ENCODE measurements at regions not wholly inside any gene's neighbourhood (a gene's known extent, or its start where the extent isn't known, plus 50 kb on each side); places are given as distances from the start of the nearest gene placed in this dataset.
"Not testable (repeated sequence)": the region's sequence is repeated elsewhere in the genome, so short reads cannot be mapped to it uniquely, and the experiment has no call there.

DNA sequence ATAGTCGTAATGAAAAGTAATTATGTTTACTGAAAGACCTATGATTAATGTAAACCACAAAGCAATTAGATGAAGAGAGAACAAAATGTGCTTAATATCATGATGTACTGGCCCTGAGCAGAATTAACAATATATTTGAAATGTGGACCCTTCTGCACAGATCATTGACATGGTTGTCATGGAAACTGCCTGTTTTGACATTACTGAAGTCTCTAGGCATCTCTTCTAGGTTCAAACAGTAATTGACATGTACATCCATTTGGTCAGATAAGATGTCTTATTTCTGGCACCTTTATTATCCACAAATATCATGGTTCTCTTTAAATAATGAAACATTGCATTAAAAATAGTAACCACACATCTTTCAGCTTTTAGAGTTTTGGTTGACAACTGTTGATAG, 251.7 kb upstream of the GNPDA2 start:
- H3K9me3 Mint-ChIP-seq: peaks cover 2% of the 10 kb centered on the region
- intact Hi-C loops (cut with micrococcal nuclease): no loop called here
- CTCF ChIA-PET: interaction anchor here (0.7 kb wide), 1 partner anchor 182 kb away, joined by 4 read pairs; no protein-coding TSS in a partner anchor
- no peaks in the 10 kb centered on the region for H3K4me1 Mint-ChIP-seq (ENCODE audit: low read depth)
- no peaks in the 10 kb centered on the region for H3K36me3 Mint-ChIP-seq (ENCODE audit: low read depth)
- no peak for DNase-seq
- no peak overlapping the region for H3K4me3 Mint-ChIP-seq
- no peak overlapping the region for H3K27ac Mint-ChIP-seq
- H3K27me3 Mint-ChIP-seq (ENCODE audit: low read depth): no peaks in the 10 kb centered on the region

DNA sequence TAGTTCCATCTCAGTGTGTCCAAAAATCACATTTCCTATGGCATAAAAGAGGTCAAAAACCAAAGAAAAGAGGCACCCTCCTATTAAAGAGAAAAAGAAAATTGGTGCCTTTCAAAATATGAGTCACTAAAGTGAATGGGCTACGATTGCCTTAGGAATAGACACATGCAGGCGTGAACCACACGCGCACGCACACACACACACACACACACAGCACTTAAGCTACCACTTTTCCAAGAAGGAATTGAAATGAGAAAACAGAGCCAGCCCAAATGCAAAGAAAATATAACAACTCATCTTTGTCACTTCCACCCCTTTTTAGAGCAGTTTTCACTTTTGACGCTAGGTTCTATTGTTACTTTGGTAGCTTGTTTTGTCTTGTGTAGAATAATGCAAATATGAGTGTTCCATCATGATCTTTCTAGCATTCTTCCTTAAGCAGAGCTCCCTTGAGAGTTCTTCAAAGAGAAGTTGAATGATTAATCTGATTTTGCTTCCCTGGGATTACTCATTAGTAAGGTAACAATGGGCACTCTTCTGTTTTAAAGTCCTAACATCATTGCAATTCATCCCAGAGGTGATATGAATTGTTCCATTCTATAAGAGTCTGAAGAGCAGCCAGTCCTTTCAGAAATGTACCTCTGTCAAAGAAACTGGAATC, 239.2 kb upstream of the GNPDA2 start:
- Mint-ChIP-seq H3K36me3 (ENCODE audit: low read depth) (no peaks in the 10 kb centered on the region), H3K27ac (no peak overlapping the region), H3K27me3 (ENCODE audit: low read depth) (no peaks in the 10 kb centered on the region), H3K4me3 (no peak overlapping the region), H3K4me1 (ENCODE audit: low read depth) (no peaks in the 10 kb centered on the region), H3K9me3 (peaks cover 12% of the 10 kb centered on the region)
- intact Hi-C loops (cut with micrococcal nuclease): no loop called here
- no peak for DNase-seq
- CTCF ChIA-PET: no interaction called here

DNA sequence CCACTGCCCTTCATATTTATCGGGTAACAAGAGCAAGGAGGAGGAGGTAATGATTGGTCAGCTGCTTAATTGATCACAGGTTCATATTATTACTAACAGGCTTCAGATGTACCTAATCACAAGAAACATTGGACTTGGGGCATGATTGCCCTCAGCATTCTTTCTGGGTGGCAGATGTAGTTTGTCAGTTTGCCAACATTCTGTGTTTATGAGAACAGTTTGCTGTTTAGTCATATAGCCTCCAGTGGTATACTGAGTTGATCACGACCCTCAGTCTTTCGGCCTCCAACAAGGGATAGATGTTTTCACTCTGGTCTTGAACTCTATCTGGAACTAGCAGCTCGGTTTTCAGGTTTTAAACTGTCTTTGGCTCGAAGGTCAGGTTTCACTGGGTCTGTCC, 237.7 kb upstream of the GNPDA2 start:
- intact Hi-C loops (cut with micrococcal nuclease); DNase-seq; H3K36me3 Mint-ChIP-seq (ENCODE audit: low read depth); H3K4me1 Mint-ChIP-seq (ENCODE audit: low read depth); H3K27me3 Mint-ChIP-seq (ENCODE audit: low read depth); CTCF ChIA-PET; H3K27ac Mint-ChIP-seq; H3K4me3 Mint-ChIP-seq: not testable (repeated sequence)
- H3K9me3 Mint-ChIP-seq: peaks cover 22% of the 10 kb centered on the region

DNA sequence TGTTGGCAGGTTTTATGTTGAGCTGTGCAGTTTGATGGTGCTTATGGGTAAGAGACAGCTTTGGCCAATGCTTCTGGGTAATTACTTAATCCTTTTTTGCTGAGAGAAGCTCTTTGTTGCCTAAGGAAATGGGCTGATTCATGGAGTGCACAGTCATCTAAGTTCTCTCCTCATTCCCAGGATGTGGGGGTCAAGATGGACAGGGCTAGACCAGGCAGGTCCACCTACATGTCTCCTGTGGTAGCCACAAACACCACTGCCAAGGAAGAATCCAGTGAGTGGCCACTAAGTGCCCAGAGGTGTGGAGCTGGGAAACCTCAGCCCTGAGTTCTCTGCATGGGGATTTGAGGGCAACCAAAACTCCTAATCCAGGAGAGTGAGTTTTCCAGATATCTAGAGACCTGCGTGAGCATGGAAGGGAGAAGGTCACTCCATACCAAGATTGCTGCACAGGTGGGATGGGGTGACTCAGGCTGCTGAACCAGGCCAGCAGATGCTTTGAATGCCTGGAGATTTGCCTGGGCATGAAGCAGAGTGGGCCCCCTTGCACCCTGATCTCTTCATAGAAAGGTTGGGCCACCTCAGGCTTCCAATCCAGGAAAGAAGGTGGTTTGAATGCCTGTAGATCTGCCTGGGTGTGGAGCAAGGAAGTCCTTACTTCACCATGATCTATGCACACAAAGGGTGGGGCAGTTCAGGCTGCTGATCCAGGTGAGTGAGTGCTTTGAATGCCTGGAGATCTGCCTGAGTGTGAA, 234.8 kb upstream of the GNPDA2 start:
- CTCF ChIA-PET: no interaction called here
- intact Hi-C loops (cut with micrococcal nuclease): no loop called here
- Mint-ChIP-seq H3K9me3 (peaks cover 27% of the 10 kb centered on the region), H3K36me3 (ENCODE audit: low read depth) (no peaks in the 10 kb centered on the region), H3K27me3 (ENCODE audit: low read depth) (no peaks in the 10 kb centered on the region), H3K27ac (no peak overlapping the region), H3K4me1 (ENCODE audit: low read depth) (no peaks in the 10 kb centered on the region), H3K4me3 (no peak overlapping the region)
- no peak for DNase-seq

DNA sequence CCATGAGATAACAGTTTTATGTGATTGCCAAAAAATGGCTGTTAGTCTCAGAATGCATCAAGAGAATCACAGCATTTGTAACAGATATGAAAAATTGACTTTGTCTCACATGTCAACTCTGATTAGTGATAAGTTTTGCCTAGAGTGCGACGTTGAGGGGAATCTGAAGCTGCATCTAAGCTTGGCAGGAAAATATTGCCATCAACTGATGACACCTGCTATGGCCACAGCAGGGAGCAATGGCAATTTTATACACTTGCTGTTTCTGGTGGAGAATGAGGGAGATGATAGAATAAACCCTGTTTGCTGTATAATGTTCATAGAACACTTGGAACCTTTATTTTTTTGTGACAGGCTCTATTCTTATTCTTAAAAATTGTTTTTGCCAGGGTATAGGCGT, 205.4 kb upstream of the GNPDA2 start:
- intact Hi-C loops (cut with micrococcal nuclease): no loop called here
- Mint-ChIP-seq H3K4me1 (ENCODE audit: low read depth) (no peaks in the 10 kb centered on the region), H3K9me3 (no peaks in the 10 kb centered on the region), H3K4me3 (no peak overlapping the region), H3K27me3 (ENCODE audit: low read depth) (no peaks in the 10 kb centered on the region), H3K27ac (no peak overlapping the region), H3K36me3 (ENCODE audit: low read depth) (no peaks in the 10 kb centered on the region)
- CTCF ChIA-PET: no interaction called here
- no peak for DNase-seq

DNA sequence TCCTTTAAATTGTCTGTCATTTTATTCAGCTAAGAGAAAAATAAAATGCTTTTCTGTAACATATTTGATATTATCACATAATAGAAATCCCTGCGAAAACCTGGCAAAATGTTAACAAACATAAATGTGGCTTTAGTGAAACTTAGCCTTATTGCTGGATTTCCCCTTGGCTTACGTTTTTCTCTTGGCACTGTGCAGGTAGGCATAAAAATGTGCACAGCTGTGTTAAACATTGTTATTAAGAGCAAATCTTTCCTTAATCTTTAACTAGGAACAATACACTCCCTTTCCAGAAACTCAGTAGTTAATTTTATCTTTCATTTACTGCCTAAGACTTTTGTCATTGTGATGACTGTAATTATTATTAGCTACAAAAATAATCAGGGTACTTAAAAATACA, 202.4 kb upstream of the GNPDA2 start:
- Mint-ChIP-seq H3K9me3 (no peaks in the 10 kb centered on the region), H3K36me3 (ENCODE audit: low read depth) (no peaks in the 10 kb centered on the region), H3K27ac (no peak overlapping the region), H3K4me1 (ENCODE audit: low read depth) (no peaks in the 10 kb centered on the region), H3K27me3 (ENCODE audit: low read depth) (no peaks in the 10 kb centered on the region), H3K4me3 (no peak overlapping the region)
- intact Hi-C loops (cut with micrococcal nuclease): loop anchor here (5.0 kb wide), 1 partner anchor 1344 kb away; no protein-coding TSS in a partner anchor
- CTCF ChIA-PET: interaction anchor here (0.7 kb wide), 1 partner anchor 71 kb away, joined by 3 read pairs; no protein-coding TSS in a partner anchor
- no peak for DNase-seq

DNA sequence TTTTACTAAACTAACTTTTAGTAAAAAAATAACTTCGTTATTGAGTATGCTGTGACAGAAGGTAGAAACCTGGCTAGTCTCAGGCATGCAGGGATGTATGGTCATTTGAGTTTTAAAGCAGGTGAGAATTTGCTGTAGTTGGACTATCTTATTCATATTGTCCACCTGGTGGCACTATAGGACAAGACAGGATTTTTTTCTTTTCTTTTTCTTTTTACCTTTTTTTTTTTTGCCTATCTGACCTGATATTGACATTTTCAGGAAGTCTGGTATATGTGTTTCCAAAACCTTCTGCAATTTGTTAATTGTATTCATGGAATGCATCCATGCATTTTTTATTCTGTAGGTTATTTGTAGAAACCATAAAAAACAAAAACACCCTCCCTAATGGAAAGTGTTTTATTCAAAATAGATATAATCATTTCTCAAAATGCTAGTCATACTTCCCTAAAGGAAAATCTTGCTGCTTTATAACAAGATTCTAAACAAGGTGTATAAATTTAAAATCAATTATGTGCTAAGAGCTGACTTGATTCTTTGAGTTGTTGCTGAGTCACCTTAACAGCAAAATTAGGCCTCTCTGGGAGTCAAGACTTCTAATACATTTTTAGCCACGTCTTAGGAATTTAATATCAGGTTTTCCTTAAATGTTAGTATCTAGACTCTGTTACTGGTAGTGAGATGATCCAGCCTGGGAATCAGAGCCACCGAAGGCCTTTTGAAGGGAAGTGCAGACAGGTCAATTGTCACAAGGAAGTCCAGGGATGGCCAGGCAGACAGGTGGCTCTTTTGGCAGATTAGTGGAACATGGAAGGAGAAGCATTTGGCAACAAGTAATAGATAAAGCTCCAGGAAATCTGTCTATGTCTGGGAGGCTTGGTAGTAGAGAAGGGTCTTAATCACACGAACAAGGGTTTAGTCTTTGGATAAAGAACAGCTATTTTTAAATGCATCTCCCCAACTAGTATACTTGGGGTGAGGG, 201.3 kb upstream of the GNPDA2 start:
- DNase-seq: no peak
- H3K9me3 Mint-ChIP-seq: no peaks in the 10 kb centered on the region
- H3K27me3 Mint-ChIP-seq (ENCODE audit: low read depth): no peaks in the 10 kb centered on the region
- no peaks in the 10 kb centered on the region for H3K4me1 Mint-ChIP-seq (ENCODE audit: low read depth)
- H3K4me3 Mint-ChIP-seq: no peak overlapping the region
- CTCF ChIA-PET: interaction anchor here (0.7 kb wide), 1 partner anchor 11 kb away, joined by 3 read pairs; no protein-coding TSS in a partner anchor
- H3K27ac Mint-ChIP-seq: no peak overlapping the region
- H3K36me3 Mint-ChIP-seq (ENCODE audit: low read depth): no peaks in the 10 kb centered on the region
- intact Hi-C loops (cut with micrococcal nuclease): loop anchor here (5.0 kb wide), 1 partner anchor 1345 kb away; no protein-coding TSS in a partner anchor

DNA sequence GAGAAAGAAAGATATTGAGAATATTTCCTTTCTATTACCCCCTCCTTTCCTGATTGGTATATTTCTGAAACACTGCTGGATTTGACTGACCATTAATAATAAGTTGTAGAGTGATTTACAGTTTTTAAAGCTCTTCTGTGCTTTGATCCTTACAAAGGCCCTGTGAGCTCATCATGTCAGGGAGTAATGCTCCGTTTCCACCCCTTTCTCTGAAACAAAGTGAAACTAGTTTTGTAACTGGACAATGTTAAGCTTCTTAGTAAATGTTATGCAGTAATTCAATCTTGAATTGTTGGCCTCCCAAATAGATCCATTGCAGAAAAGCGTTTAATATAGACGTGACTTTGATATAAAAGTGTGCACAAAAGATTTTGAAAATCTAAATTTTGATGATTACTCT, 190.1 kb upstream of the GNPDA2 start:
- intact Hi-C loops (cut with micrococcal nuclease): no loop called here
- H3K4me3 Mint-ChIP-seq: no peak overlapping the region
- H3K4me1 Mint-ChIP-seq (ENCODE audit: low read depth): no peaks in the 10 kb centered on the region
- H3K9me3 Mint-ChIP-seq: no peaks in the 10 kb centered on the region
- CTCF ChIA-PET: no interaction called here
- H3K27ac Mint-ChIP-seq: no peak overlapping the region
- DNase-seq: no peak
- H3K27me3 Mint-ChIP-seq (ENCODE audit: low read depth): no peaks in the 10 kb centered on the region
- no peaks in the 10 kb centered on the region for H3K36me3 Mint-ChIP-seq (ENCODE audit: low read depth)

DNA sequence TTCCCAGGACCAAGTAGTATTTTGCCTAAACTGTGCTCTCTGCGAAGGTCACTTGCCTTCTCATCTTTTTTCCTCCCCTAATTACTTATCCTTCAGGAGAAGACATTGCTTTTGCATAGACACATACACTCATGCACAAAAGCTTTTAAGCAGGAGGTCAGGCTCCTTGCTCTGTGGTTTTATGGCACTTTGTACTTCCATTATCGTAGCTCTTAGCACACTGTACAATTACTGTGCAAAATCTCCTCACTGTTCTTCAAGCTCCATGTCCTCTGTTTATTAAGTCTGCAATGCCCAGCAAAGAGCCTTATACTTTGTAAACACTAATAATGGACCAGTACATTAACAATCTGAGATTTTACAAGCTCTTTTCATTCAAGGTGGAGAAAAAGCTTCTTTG, 188.4 kb upstream of the GNPDA2 start:
- Mint-ChIP-seq H3K27me3 (ENCODE audit: low read depth) (no peaks in the 10 kb centered on the region), H3K4me3 (no peak overlapping the region), H3K4me1 (ENCODE audit: low read depth) (no peaks in the 10 kb centered on the region), H3K27ac (no peak overlapping the region), H3K36me3 (ENCODE audit: low read depth) (no peaks in the 10 kb centered on the region), H3K9me3 (no peaks in the 10 kb centered on the region)
- intact Hi-C loops (cut with micrococcal nuclease): no loop called here
- CTCF ChIA-PET: no interaction called here
- no peak for DNase-seq

DNA sequence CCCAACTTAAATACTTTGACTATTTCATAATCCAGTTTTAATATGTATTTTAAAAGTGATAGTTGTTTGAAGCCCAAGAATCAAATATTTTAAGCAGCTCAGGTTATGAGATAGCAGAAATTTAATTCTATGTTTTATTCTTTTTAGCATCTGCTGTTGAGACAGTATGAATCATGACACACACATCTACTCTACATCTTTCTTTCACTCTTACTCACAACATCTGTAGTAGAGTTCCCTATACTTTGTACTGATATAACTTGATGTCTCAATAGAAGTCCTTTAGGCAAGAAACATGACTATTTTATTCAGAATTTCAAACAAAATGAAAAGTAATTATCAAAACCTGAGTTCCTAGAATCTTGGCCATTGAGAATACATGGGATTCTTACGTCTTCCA, 187.9 kb upstream of the GNPDA2 start:
- Mint-ChIP-seq H3K4me3 (no peak overlapping the region), H3K27ac (no peak overlapping the region), H3K27me3 (ENCODE audit: low read depth) (no peaks in the 10 kb centered on the region), H3K36me3 (ENCODE audit: low read depth) (no peaks in the 10 kb centered on the region), H3K4me1 (ENCODE audit: low read depth) (no peaks in the 10 kb centered on the region), H3K9me3 (no peaks in the 10 kb centered on the region)
- DNase-seq: no peak
- CTCF ChIA-PET: no interaction called here
- intact Hi-C loops (cut with micrococcal nuclease): no loop called here

DNA sequence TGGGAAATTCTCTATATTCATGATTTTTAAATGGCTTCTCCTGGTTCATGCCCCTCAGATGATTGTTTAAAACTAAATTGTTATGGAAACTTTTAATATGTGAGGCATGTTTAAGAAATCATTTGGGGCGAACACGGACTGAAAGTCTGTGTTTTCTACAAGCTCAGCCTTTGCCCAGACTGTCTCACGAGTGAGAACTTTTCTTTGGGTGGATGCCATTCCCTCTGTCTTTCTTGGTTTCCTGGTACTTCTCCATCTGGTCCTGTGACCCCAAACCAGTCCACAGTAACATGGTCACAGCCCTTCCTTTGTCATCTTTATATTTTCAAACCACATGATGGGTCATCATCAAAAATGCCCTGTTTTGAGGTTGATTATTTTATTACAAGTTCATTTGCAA, 186.6 kb upstream of the GNPDA2 start:
- Mint-ChIP-seq H3K4me1 (ENCODE audit: low read depth) (no peaks in the 10 kb centered on the region), H3K27ac (no peak overlapping the region), H3K4me3 (no peak overlapping the region), H3K36me3 (ENCODE audit: low read depth) (no peaks in the 10 kb centered on the region), H3K9me3 (no peaks in the 10 kb centered on the region), H3K27me3 (ENCODE audit: low read depth) (no peaks in the 10 kb centered on the region)
- no peak for DNase-seq
- intact Hi-C loops (cut with micrococcal nuclease): no loop called here
- CTCF ChIA-PET: no interaction called here

DNA sequence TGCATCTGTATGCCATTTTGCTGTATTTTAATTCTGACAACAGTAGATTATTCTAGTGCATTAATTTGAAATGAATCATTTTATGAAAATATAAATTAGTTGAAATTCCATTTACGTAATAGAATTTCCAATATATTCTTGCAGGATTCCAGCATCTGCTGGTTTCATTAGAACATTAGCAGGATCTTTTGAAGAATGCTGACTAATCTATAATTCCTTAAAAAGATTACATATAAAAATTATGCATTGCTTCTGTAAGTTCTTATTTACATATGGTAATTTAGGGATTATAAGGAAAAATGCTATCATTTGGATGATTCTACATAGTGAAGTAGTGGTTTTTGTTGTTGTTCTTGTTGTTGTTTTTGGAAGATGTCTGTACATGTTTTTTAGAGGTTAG, 182.2 kb upstream of the GNPDA2 start:
- intact Hi-C loops (cut with micrococcal nuclease): no loop called here
- H3K27ac Mint-ChIP-seq: no peak overlapping the region
- H3K9me3 Mint-ChIP-seq: peaks cover 2% of the 10 kb centered on the region
- H3K36me3 Mint-ChIP-seq (ENCODE audit: low read depth): no peaks in the 10 kb centered on the region
- DNase-seq: no peak
- H3K27me3 Mint-ChIP-seq (ENCODE audit: low read depth): no peaks in the 10 kb centered on the region
- CTCF ChIA-PET: no interaction called here
- no peak overlapping the region for H3K4me3 Mint-ChIP-seq
- H3K4me1 Mint-ChIP-seq (ENCODE audit: low read depth): no peaks in the 10 kb centered on the region
